ENCODE measurements at regions not wholly inside any gene's neighbourhood (a gene's known extent, or its start where the extent isn't known, plus 50 kb on each side); places are given as distances from the start of the nearest gene placed in this dataset.

DNA sequence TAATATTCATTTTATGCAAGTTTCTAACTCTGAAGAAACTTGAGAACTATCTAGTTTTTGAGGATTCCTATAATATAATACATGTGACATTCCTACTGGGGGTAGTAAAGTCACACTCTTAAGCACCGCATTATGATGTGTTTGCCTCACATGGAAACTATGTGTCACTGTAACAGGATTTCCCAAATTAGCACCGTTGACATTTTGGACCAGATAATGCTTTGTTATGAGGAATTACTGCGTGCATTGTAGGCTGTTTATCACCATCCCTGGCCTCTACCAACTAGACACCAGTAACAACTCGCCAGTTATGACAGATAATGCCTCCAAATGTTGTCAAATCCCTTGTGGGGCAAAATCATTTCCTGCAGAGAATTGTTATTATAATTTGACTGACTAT lies 267.8 kb downstream of the RAP2B start:
- Mint-ChIP-seq H3K36me3 (peaks cover 0 to 4% (median under 1%) of the 10 kb centered on the region in 5 donors), H3K9me3 (peaks cover 0 to 7% (median 5%) of the 10 kb centered on the region in 11 donors), H3K4me3 (no peak overlapping the region), H3K4me1 (no peaks in the 10 kb centered on the region), H3K27ac (no peak overlapping the region), H3K27me3 (peaks cover 0 to 7% (median 0%) of the 10 kb centered on the region in 5 donors)
- POLR2A ChIA-PET, result no interaction called here
- no peaks in the 10 kb centered on the region for H3K4me1 ChIP-seq (ENCODE audit: control insufficient read depth in 2 of 2, insufficient read depth in 2 of 2, low read length in 2 of 2)
- no peak for ATAC-seq
- H3K4me3 ChIP-seq (ENCODE audit: low read length), result no peak overlapping the region
- no peak overlapping the region for H3K27ac ChIP-seq (ENCODE audit: low read depth, low read length)
- H3K9me3 ChIP-seq (ENCODE audit: control insufficient read depth in 2 of 3, low read length in 3 of 3), result no peaks in the 10 kb centered on the region
- no peaks in the 10 kb centered on the region for H3K27me3 ChIP-seq (ENCODE audit: control insufficient read depth in 2 of 2, insufficient read depth in 2 of 2, low read length in 2 of 2)
- intact Hi-C loops (cut with micrococcal nuclease), result loop anchor here in 1 of 2 donors (10.0 kb wide), 1 partner anchor 635 kb away; no protein-coding TSS in a partner anchor
- H3K36me3 ChIP-seq (ENCODE audit: control insufficient read depth in 2 of 3, insufficient read depth in 3 of 3, low read length in 3 of 3), result no peaks in the 10 kb centered on the region
- CTCF ChIA-PET, result no interaction called here
- no peak for DNase-seq

DNA sequence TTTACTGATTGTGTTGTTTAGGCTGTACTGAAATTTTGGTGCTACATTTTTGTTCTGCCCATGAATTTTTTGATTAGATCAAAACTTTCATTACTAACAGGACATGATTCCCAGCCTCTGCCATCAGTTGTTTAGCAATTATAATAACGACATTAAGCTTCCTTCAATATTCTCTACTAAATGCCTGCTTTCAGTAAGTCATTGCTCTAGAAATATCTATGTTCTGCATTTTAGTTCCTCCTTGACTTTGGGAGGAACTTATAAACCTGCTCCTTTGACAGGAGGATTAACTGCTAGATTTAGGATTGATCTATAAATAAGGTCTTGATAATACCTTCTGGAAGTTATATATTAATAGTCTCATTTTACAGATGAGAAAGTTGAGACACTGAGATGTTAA lies 269.1 kb downstream of the RAP2B start:
- H3K4me3 Mint-ChIP-seq, result no peak overlapping the region
- no peaks in the 10 kb centered on the region for H3K4me1 Mint-ChIP-seq
- intact Hi-C loops (cut with micrococcal nuclease), result loop anchor here in 1 of 2 donors (10.0 kb wide), 1 partner anchor 636 kb away; no protein-coding TSS in a partner anchor
- ChIA-PET POLR2A (no interaction called here), CTCF (no interaction called here)
- H3K36me3 ChIP-seq (ENCODE audit: control insufficient read depth in 2 of 3, insufficient read depth in 3 of 3, low read length in 3 of 3), result no peaks in the 10 kb centered on the region
- no peaks in the 10 kb centered on the region for H3K9me3 ChIP-seq (ENCODE audit: control insufficient read depth in 2 of 3, low read length in 3 of 3)
- no peaks in the 10 kb centered on the region for H3K27me3 ChIP-seq (ENCODE audit: control insufficient read depth in 2 of 2, insufficient read depth in 2 of 2, low read length in 2 of 2)
- ATAC-seq (no peak), DNase-seq (no peak)
- H3K4me1 ChIP-seq (ENCODE audit: control insufficient read depth in 2 of 2, insufficient read depth in 2 of 2, low read length in 2 of 2), result no peaks in the 10 kb centered on the region
- no peaks in the 10 kb centered on the region for H3K36me3 Mint-ChIP-seq
- peaks cover 0 to 3% (median 0%) of the 10 kb centered on the region in 11 donors for H3K9me3 Mint-ChIP-seq
- no peak overlapping the region for H3K27ac Mint-ChIP-seq
- no peak overlapping the region for H3K4me3 ChIP-seq (ENCODE audit: low read length)
- H3K27ac ChIP-seq (ENCODE audit: low read depth, low read length), result no peak overlapping the region
- peaks cover 0 to 7% (median 0%) of the 10 kb centered on the region in 5 donors for H3K27me3 Mint-ChIP-seq

DNA sequence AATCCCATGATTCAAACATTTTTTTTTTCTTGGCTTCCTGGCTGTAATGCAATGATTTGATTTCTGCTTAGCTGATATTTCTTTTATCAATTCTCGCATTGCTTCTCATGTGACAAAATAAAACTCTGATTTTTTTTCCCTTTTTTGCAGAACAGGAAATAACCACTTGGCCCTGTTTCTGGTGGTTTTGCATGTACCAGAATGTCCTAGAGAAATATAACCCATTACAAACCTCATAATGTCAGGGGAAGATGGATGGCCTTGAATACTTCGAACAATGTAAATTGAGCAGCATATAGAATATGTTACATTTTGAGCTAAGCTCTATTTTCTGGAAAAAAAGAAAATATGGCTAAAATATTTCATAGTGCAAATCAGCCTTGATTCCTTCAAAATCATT lies 275.6 kb downstream of the RAP2B start:
- Histone ChIP-seq H3K4me3 (ENCODE audit: low read length) (no peak overlapping the region), H3K27me3 (ENCODE audit: control insufficient read depth in 2 of 2, insufficient read depth in 2 of 2, low read length in 2 of 2) (no peaks in the 10 kb centered on the region), H3K27ac (ENCODE audit: low read depth, low read length) (no peak overlapping the region), H3K36me3 (ENCODE audit: control insufficient read depth in 2 of 3, insufficient read depth in 3 of 3, low read length in 3 of 3) (no peaks in the 10 kb centered on the region), H3K4me1 (ENCODE audit: control insufficient read depth in 2 of 2, insufficient read depth in 2 of 2, low read length in 2 of 2) (peaks cover 4 to 8% of the 10 kb centered on the region in 2 donors), H3K9me3 (ENCODE audit: control insufficient read depth in 2 of 3, low read length in 3 of 3) (no peaks in the 10 kb centered on the region)
- ChIA-PET CTCF (no interaction called here), POLR2A (no interaction called here)
- ATAC-seq (no peak), DNase-seq (no peak)
- peaks cover 0 to 35% (median 24%) of the 10 kb centered on the region in 7 donors for H3K4me1 Mint-ChIP-seq
- H3K27ac Mint-ChIP-seq, result no peak overlapping the region
- peak overlapping the region in 1 of 10 donors; percentile 18 for H3K4me3 Mint-ChIP-seq
- H3K9me3 Mint-ChIP-seq, result no peaks in the 10 kb centered on the region
- intact Hi-C loops (cut with micrococcal nuclease), result loop anchor here in 1 of 2 donors (10.0 kb wide), 1 partner anchor 643 kb away; no protein-coding TSS in a partner anchor
- H3K36me3 Mint-ChIP-seq, result no peaks in the 10 kb centered on the region
- no peaks in the 10 kb centered on the region for H3K27me3 Mint-ChIP-seq

DNA sequence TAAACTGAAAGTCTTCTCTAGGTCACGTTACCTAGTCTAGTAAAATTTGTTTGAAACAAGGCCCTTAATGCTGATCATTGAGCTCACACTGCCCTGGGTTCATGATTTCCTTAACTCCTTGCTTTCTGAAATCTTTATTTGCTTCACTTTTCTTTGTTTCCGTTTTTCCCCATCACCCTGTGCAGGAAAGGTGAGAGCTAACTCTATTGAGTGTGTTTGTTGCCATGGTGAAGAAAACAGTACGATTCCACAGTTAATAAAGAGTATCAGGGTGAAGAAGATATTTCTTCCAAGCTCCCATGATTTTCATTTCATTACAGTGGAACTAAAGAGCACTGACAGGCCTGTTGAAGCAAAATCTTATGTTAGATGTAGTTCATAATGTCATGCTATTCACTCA lies 276.2 kb downstream of the RAP2B start:
- Mint-ChIP-seq H3K4me3 (no peak overlapping the region), H3K9me3 (no peaks in the 10 kb centered on the region), H3K36me3 (no peaks in the 10 kb centered on the region), H3K4me1 (peaks cover 2 to 41% (median 30%) of the 10 kb centered on the region in 7 donors), H3K27me3 (no peaks in the 10 kb centered on the region), H3K27ac (peak overlapping the region in 1 of 9 donors; percentile 41)
- ChIA-PET POLR2A (no interaction called here), CTCF (no interaction called here)
- Histone ChIP-seq H3K9me3 (ENCODE audit: control insufficient read depth in 2 of 3, low read length in 3 of 3) (no peaks in the 10 kb centered on the region), H3K4me1 (ENCODE audit: control insufficient read depth in 2 of 2, insufficient read depth in 2 of 2, low read length in 2 of 2) (peaks cover 4 to 8% of the 10 kb centered on the region in 2 donors), H3K27me3 (ENCODE audit: control insufficient read depth in 2 of 2, insufficient read depth in 2 of 2, low read length in 2 of 2) (no peaks in the 10 kb centered on the region), H3K36me3 (ENCODE audit: control insufficient read depth in 2 of 3, insufficient read depth in 3 of 3, low read length in 3 of 3) (no peaks in the 10 kb centered on the region), H3K4me3 (ENCODE audit: low read length) (no peak overlapping the region), H3K27ac (ENCODE audit: low read depth, low read length) (no peak overlapping the region)
- ATAC-seq (no peak), DNase-seq (no peak)
- intact Hi-C loops (cut with micrococcal nuclease), result loop anchor here in 1 of 2 donors (10.0 kb wide), 1 partner anchor 643 kb away; no protein-coding TSS in a partner anchor

DNA sequence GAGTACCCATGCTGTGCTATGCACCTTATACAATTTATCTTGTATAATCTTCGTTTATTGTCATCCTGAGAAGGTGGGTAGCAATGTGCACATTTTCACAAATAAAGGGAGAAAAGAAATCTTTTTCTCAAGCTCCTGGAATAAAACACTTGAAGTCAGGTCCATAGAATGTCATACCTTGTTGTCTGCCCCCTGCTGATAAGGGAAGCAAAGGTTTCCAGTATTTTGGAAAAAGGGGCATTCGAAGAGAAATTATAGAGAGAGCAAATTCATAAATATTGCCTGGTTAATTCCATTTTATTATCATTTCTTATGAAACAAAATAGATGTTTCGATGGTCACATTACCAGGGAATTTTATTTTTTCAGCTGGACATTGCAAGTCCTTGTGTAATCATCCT lies 277.8 kb downstream of the RAP2B start:
- no peak overlapping the region for H3K4me3 ChIP-seq (ENCODE audit: low read length)
- ChIA-PET CTCF (interaction anchor here (0.6 kb wide), 1 partner anchor 454 kb away, joined by 3 read pairs; no protein-coding TSS in a partner anchor), POLR2A (no interaction called here)
- H3K9me3 ChIP-seq (ENCODE audit: control insufficient read depth in 2 of 3, low read length in 3 of 3), result no peaks in the 10 kb centered on the region
- Mint-ChIP-seq H3K27me3 (no peaks in the 10 kb centered on the region), H3K9me3 (no peaks in the 10 kb centered on the region), H3K27ac (no peak overlapping the region), H3K36me3 (no peaks in the 10 kb centered on the region), H3K4me3 (no peak overlapping the region), H3K4me1 (peaks cover 5 to 46% (median 34%) of the 10 kb centered on the region in 7 donors)
- H3K36me3 ChIP-seq (ENCODE audit: control insufficient read depth in 2 of 3, insufficient read depth in 3 of 3, low read length in 3 of 3), result no peaks in the 10 kb centered on the region
- ATAC-seq, result no peak
- intact Hi-C loops (cut with micrococcal nuclease), result loop anchor here (5.0 to 10.0 kb wide), 2 partner anchors 397 to 645 kb away; no protein-coding TSS in a partner anchor
- no peak overlapping the region for H3K27ac ChIP-seq (ENCODE audit: low read depth, low read length)
- peaks cover 4 to 8% of the 10 kb centered on the region in 2 donors for H3K4me1 ChIP-seq (ENCODE audit: control insufficient read depth in 2 of 2, insufficient read depth in 2 of 2, low read length in 2 of 2)
- no peaks in the 10 kb centered on the region for H3K27me3 ChIP-seq (ENCODE audit: control insufficient read depth in 2 of 2, insufficient read depth in 2 of 2, low read length in 2 of 2)
- DNase-seq, result no peak

DNA sequence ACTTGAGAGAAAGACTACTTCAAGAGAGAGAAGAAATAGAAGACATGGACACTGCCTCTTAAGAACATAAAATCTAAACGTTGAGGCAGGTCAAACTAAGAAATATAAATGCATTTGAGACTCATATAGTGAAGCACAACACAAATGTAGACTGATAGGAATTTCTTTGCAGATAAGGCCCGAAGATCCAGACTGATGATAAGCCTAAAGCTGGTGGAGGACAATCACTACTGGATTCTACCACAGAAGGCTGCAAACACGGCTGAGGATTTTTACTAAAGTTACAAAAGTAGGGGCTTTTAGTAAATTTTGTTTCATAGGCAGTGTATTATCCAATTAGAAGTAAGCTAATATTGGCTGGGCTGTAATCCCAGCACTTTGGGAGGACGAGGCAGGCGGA lies 278.3 kb downstream of the RAP2B start:
- ChIA-PET CTCF (interaction anchor here (0.6 kb wide), 1 partner anchor 454 kb away, joined by 3 read pairs; no protein-coding TSS in a partner anchor), POLR2A (interaction anchor here (0.9 kb wide), 1 partner anchor 279 kb away, joined by 4 read pairs; the partner anchor contains the start of gene RAP2B)
- no peak overlapping the region for H3K27ac Mint-ChIP-seq

DNA sequence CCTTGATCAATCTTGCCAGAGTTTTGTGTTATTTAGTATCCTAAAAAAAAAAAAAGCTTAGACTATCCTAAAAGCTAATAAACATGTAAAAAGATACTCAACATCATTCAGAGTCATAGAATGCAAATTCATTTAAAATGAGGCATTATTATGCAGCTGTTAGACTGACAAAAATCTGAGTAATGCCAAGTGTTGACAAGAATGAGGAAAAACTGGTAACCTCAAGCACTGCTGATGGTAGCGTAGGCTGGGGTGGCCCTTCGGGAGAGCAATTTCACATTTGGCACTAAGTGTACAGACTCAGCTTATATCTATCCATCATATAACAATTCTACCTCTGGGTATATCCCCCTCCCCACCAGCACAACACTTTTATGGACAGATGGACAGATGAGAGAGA lies 280.4 kb downstream of the RAP2B start:
- H3K4me3 Mint-ChIP-seq, result no peak overlapping the region

More for the DNA sequence above, 278.3 kb downstream of the RAP2B start:
- no peak for DNase-seq
- H3K4me3 Mint-ChIP-seq, result no peak overlapping the region
- H3K4me3 ChIP-seq (ENCODE audit: low read length), result no peak overlapping the region
- no peaks in the 10 kb centered on the region for H3K27me3 ChIP-seq (ENCODE audit: control insufficient read depth in 2 of 2, insufficient read depth in 2 of 2, low read length in 2 of 2)
- no peaks in the 10 kb centered on the region for H3K36me3 ChIP-seq (ENCODE audit: control insufficient read depth in 2 of 3, insufficient read depth in 3 of 3, low read length in 3 of 3)
- no peaks in the 10 kb centered on the region for H3K9me3 Mint-ChIP-seq
- peaks cover 5 to 46% (median 34%) of the 10 kb centered on the region in 7 donors for H3K4me1 Mint-ChIP-seq
- no peak for ATAC-seq
- no peak overlapping the region for H3K27ac ChIP-seq (ENCODE audit: low read depth, low read length)
- intact Hi-C loops (cut with micrococcal nuclease), result loop anchor here (5.0 kb wide), 1 partner anchor 398 kb away; no protein-coding TSS in a partner anchor
- H3K27me3 Mint-ChIP-seq, result no peaks in the 10 kb centered on the region
- H3K36me3 Mint-ChIP-seq, result no peaks in the 10 kb centered on the region
- H3K9me3 ChIP-seq (ENCODE audit: control insufficient read depth in 2 of 3, low read length in 3 of 3), result no peaks in the 10 kb centered on the region
- H3K4me1 ChIP-seq (ENCODE audit: control insufficient read depth in 2 of 2, insufficient read depth in 2 of 2, low read length in 2 of 2), result peaks cover 4 to 8% of the 10 kb centered on the region in 2 donors

More for the DNA sequence above, 280.4 kb downstream of the RAP2B start:
- Histone ChIP-seq H3K9me3 (ENCODE audit: control insufficient read depth in 2 of 3, low read length in 3 of 3) (no peaks in the 10 kb centered on the region), H3K27me3 (ENCODE audit: control insufficient read depth in 2 of 2, insufficient read depth in 2 of 2, low read length in 2 of 2) (no peaks in the 10 kb centered on the region), H3K4me1 (ENCODE audit: control insufficient read depth in 2 of 2, insufficient read depth in 2 of 2, low read length in 2 of 2) (peaks cover 4 to 8% of the 10 kb centered on the region in 2 donors), H3K4me3 (ENCODE audit: low read length) (no peak overlapping the region), H3K36me3 (ENCODE audit: control insufficient read depth in 2 of 3, insufficient read depth in 3 of 3, low read length in 3 of 3) (no peaks in the 10 kb centered on the region), H3K27ac (ENCODE audit: low read depth, low read length) (no peak overlapping the region)
- ATAC-seq, result no peak
- CTCF ChIA-PET, result interaction anchor here (0.6 kb wide), 1 partner anchor 15 kb away, joined by 3 read pairs; no protein-coding TSS in a partner anchor
- intact Hi-C loops (cut with micrococcal nuclease), result loop anchor here (5.0 kb wide), 1 partner anchor 400 kb away; no protein-coding TSS in a partner anchor
- peak overlapping the region in 2 of 9 donors; percentile 48 to 68 for H3K27ac Mint-ChIP-seq
- no peaks in the 10 kb centered on the region for H3K36me3 Mint-ChIP-seq
- no peaks in the 10 kb centered on the region for H3K9me3 Mint-ChIP-seq
- H3K27me3 Mint-ChIP-seq, result no peaks in the 10 kb centered on the region
- no peak for DNase-seq
- POLR2A ChIA-PET, result no interaction called here
- peaks cover 5 to 42% (median 29%) of the 10 kb centered on the region in 7 donors for H3K4me1 Mint-ChIP-seq
